TTC549 (cell line): ENCODE measurements at regions not wholly inside any gene's neighbourhood (a gene's known extent, or its start where the extent isn't known, plus 50 kb on each side); places are given as distances from the start of the nearest gene placed in this dataset.
"Not testable (repeated sequence)": the region's sequence is repeated elsewhere in the genome, so short reads cannot be mapped to it uniquely, and the experiment has no call there.

Source experiments
- FAIRE-seq: peaks from 2 replicates; lab custom pipeline; 2012; peaks lifted over from hg19 to GRCh38; lab: Jason Lieb, UNC

- FAIRE-seq = no peak
Observed at GRCh38 chr1:95520390-95520789, 286.4 kb downstream of the RWDD3 start.

GRCh38 chr1:95532335-95532734 is 298.3 kb downstream of the RWDD3 start:
- FAIRE-seq = no peak

- FAIRE-seq = no peak
Observed at GRCh38 chr1:95534985-95535384, 301.0 kb downstream of the RWDD3 start.

GRCh38 chr1:95535614-95536013 is 301.6 kb downstream of the RWDD3 start:
- no peak for FAIRE-seq

- FAIRE-seq = no peak
Observed at GRCh38 chr1:95536501-95536900, 302.5 kb downstream of the RWDD3 start.

- no peak for FAIRE-seq
Observed at GRCh38 chr1:95537176-95537575, 303.2 kb downstream of the RWDD3 start.

GRCh38 chr1:95538242-95538641 is 304.2 kb downstream of the RWDD3 start:
- FAIRE-seq = not testable (repeated sequence)

GRCh38 chr1:95542936-95543335 is 308.9 kb downstream of the RWDD3 start:
- no peak for FAIRE-seq

- no peak for FAIRE-seq
Observed at GRCh38 chr1:95547005-95547404, 313.0 kb downstream of the RWDD3 start.

GRCh38 chr1:95548211-95548610 is 314.2 kb downstream of the RWDD3 start:
- FAIRE-seq = no peak

GRCh38 chr1:95551201-95551600 is 317.2 kb downstream of the RWDD3 start:
- no peak for FAIRE-seq

GRCh38 chr1:95553595-95553994 is 319.6 kb downstream of the RWDD3 start:
- no peak for FAIRE-seq

GRCh38 chr1:95554408-95554807 is 320.4 kb downstream of the RWDD3 start:
- no peak for FAIRE-seq

- no peak for FAIRE-seq
Observed at GRCh38 chr1:95558791-95559190, 324.8 kb downstream of the RWDD3 start.

- FAIRE-seq = no peak
Observed at GRCh38 chr1:95561346-95561745, 327.3 kb downstream of the RWDD3 start.

- no peak for FAIRE-seq
Observed at GRCh38 chr1:95562230-95562629, 328.2 kb downstream of the RWDD3 start.

GRCh38 chr1:95572002-95572401 is 338.0 kb downstream of the RWDD3 start:
- no peak for FAIRE-seq

- FAIRE-seq = no peak
Observed at GRCh38 chr1:95572962-95573361, 339.0 kb downstream of the RWDD3 start.

- FAIRE-seq = no peak
Observed at GRCh38 chr1:95575291-95575690, 341.3 kb downstream of the RWDD3 start.

- FAIRE-seq = no peak
Observed at GRCh38 chr1:95578462-95578861, 344.5 kb downstream of the RWDD3 start.

- FAIRE-seq = no peak
Observed at GRCh38 chr1:95582191-95582590, 348.2 kb downstream of the RWDD3 start.

GRCh38 chr1:95582746-95583145 is 348.7 kb downstream of the RWDD3 start:
- FAIRE-seq = no peak

GRCh38 chr1:95583661-95584210 is 349.7 kb downstream of the RWDD3 start:
- FAIRE-seq = no peak

- no peak for FAIRE-seq
Observed at GRCh38 chr1:95584315-95584714, 350.3 kb downstream of the RWDD3 start.

- FAIRE-seq = no peak
Observed at GRCh38 chr1:95604771-95605170, 370.8 kb downstream of the RWDD3 start.
